DOHH2 (cell line): ENCODE measurements at regions not wholly inside any gene's neighbourhood (a gene's known extent, or its start where the extent isn't known, plus 50 kb on each side); places are given as distances from the start of the nearest gene placed in this dataset.

Experiments used
- H3F3A ChIP-seq: fragments of 200-600 bp; sonication (generic), shearing (Covaris generic); 2 replicates; pipeline ENCODE4 v1.6.0; 2016; ENCODE audit warnings: antibody characterized with exemption, mild to moderate bottlenecking; ENCODE audit not compliant: control insufficient read depth, insufficient read depth
- H3K27ac ChIP-seq: fragments of 200-600 bp; sonication (generic); 2 replicates; pipeline ENCODE4 v1.5.1; 2014; ENCODE audit warnings: low read depth, mild to moderate bottlenecking, low read length, moderate library complexity
- H3K27me3 ChIP-seq: fragments of 200-600 bp; sonication (generic); 2 replicates; pipeline ENCODE4 v1.6.1; 2014; ENCODE audit warnings: mild to moderate bottlenecking, low read length, mixed read lengths; ENCODE audit not compliant: control insufficient read depth
- H3K36me3 ChIP-seq: fragments of 200-600 bp; sonication (generic); 2 replicates; pipeline ENCODE4 v1.6.1; 2014; ENCODE audit warnings: mild to moderate bottlenecking, low read length, moderate library complexity, mixed read lengths; ENCODE audit not compliant: control insufficient read depth
- H3K4me1 ChIP-seq: fragments of 200-600 bp; sonication (generic); 2 replicates; pipeline ENCODE4 v1.6.1; 2014; ENCODE audit warnings: mild to moderate bottlenecking, low read length, mixed read lengths; ENCODE audit not compliant: control insufficient read depth
- H3K4me2 ChIP-seq: fragments of 200-600 bp; sonication (generic); 2 replicates; pipeline ENCODE4 v1.6.0; 2014; ENCODE audit warnings: mild to moderate bottlenecking, low read length, moderate library complexity
- H3K4me3 ChIP-seq: fragments of 200-600 bp; sonication (generic); 2 replicates; pipeline ENCODE4 v1.5.1; 2014; ENCODE audit warnings: mild to moderate bottlenecking, low read length, mixed read lengths
- H3K79me2 ChIP-seq: fragments of 200-600 bp; sonication (generic); 2 replicates; pipeline ENCODE4 v1.6.1; 2014; ENCODE audit warnings: mild to moderate bottlenecking, low read length, mixed read lengths; ENCODE audit not compliant: control insufficient read depth
- H3K9me2 ChIP-seq: fragments of 200-600 bp; sonication (generic); replicated peaks from 2 replicates; pipeline ENCODE4 v1.6.1; 2014; ENCODE audit warnings: mild to moderate bottlenecking, low read length, mixed read lengths; ENCODE audit not compliant: control insufficient read depth
- H3K9me3 ChIP-seq: fragments of 200-600 bp; sonication (generic); 2 replicates; pipeline ENCODE4 v1.6.1; 2014; ENCODE audit warnings: antibody characterized with exemption, low read length, mixed read lengths; ENCODE audit not compliant: control insufficient read depth, insufficient read depth
- H4K20me1 ChIP-seq: fragments of 200-600 bp; sonication (generic); 2 replicates; pipeline ENCODE4 v1.6.0; 2014; ENCODE audit warnings: low read depth, mild to moderate bottlenecking, antibody characterized with exemption, low read length, moderate library complexity; ENCODE audit not compliant: control insufficient read depth, insufficient read depth
- CTCF ChIP-seq: fragments of 200-600 bp; sonication (generic); IDR thresholded peaks from one replicate; pipeline ENCODE4 v1.5.1; 2014; ENCODE audit warnings: antibody characterized with exemption, mild to moderate bottlenecking, low read depth, low read length; ENCODE audit not compliant: poor library complexity, severe bottlenecking
- EZH2phosphoT487 ChIP-seq: fragments of 200-600 bp; sonication (generic); IDR thresholded peaks from 2 replicates; pipeline ENCODE4 v1.6.1; 2017; ENCODE audit warnings: borderline replicate concordance, mild to moderate bottlenecking, antibody characterized with exemption, low read length, moderate library complexity, mixed read lengths

- H3K9me3 ChIP-seq = no peaks in the 10 kb centered on the region
- H4K20me1 ChIP-seq = no peaks in the 10 kb centered on the region
- no peak overlapping the region for H3K27ac ChIP-seq
- TF ChIP-seq CTCF (no peak), EZH2phosphoT487 (no peak)
- H3K36me3 ChIP-seq = no peaks in the 10 kb centered on the region
- no peaks in the 10 kb centered on the region for H3K79me2 ChIP-seq
- no peak overlapping the region for H3K4me2 ChIP-seq
- H3K9me2 ChIP-seq = no peaks in the 10 kb centered on the region
- no peaks in the 10 kb centered on the region for H3F3A ChIP-seq
- no peak overlapping the region for H3K4me3 ChIP-seq
- H3K27me3 ChIP-seq = no peaks in the 10 kb centered on the region
- no peaks in the 10 kb centered on the region for H3K4me1 ChIP-seq
Measured at GRCh38 chr2:238988752-238989151, 140.9 kb downstream of the TWIST2 start.

GRCh38 chr2:238989484-238989883 is 141.6 kb downstream of the TWIST2 start:
- no peak overlapping the region for H3K27ac ChIP-seq

GRCh38 chr2:238994432-238994831 is 146.5 kb downstream of the TWIST2 start:
- Histone ChIP-seq H3K9me3 (no peaks in the 10 kb centered on the region), H3K4me1 (no peaks in the 10 kb centered on the region), H3K79me2 (no peaks in the 10 kb centered on the region), H3K4me2 (no peak overlapping the region), H4K20me1 (no peaks in the 10 kb centered on the region), H3K27me3 (no peaks in the 10 kb centered on the region), H3F3A (no peaks in the 10 kb centered on the region), H3K27ac (no peak overlapping the region), H3K9me2 (no peaks in the 10 kb centered on the region), H3K4me3 (no peak overlapping the region), H3K36me3 (no peaks in the 10 kb centered on the region)
- TF ChIP-seq EZH2phosphoT487 = no peak
- no peak for TF ChIP-seq CTCF

More at GRCh38 chr2:238989484-238989883, 141.6 kb downstream of the TWIST2 start:
- no peaks in the 10 kb centered on the region for H3K79me2 ChIP-seq
- H3K4me3 ChIP-seq = no peak overlapping the region
- H3K9me2 ChIP-seq = no peaks in the 10 kb centered on the region
- H3K36me3 ChIP-seq = no peaks in the 10 kb centered on the region
- TF ChIP-seq CTCF (no peak), EZH2phosphoT487 (no peak)
- H3K4me1 ChIP-seq = no peaks in the 10 kb centered on the region
- no peaks in the 10 kb centered on the region for H3F3A ChIP-seq
- H3K27me3 ChIP-seq = no peaks in the 10 kb centered on the region
- no peaks in the 10 kb centered on the region for H4K20me1 ChIP-seq
- H3K4me2 ChIP-seq = no peak overlapping the region
- H3K9me3 ChIP-seq = no peaks in the 10 kb centered on the region

- Histone ChIP-seq H3K36me3 (no peaks in the 10 kb centered on the region), H3K9me3 (no peaks in the 10 kb centered on the region), H3K27me3 (no peaks in the 10 kb centered on the region), H3K9me2 (no peaks in the 10 kb centered on the region), H3K79me2 (no peaks in the 10 kb centered on the region), H3K4me2 (no peak overlapping the region), H3F3A (no peaks in the 10 kb centered on the region), H4K20me1 (no peaks in the 10 kb centered on the region), H3K4me1 (no peaks in the 10 kb centered on the region), H3K4me3 (no peak overlapping the region), H3K27ac (no peak overlapping the region)
- TF ChIP-seq CTCF (no peak), EZH2phosphoT487 (no peak)
Measured at GRCh38 chr2:238994876-238995275, 147.0 kb downstream of the TWIST2 start.
